Ishikawa (cell line): ENCODE measurements at regions not wholly inside any gene's neighbourhood (a gene's known extent, or its start where the extent isn't known, plus 50 kb on each side); places are given as distances from the start of the nearest gene placed in this dataset.

Experiments used
- CEBPB ChIP-seq: IDR thresholded peaks from 2 replicates; pipeline ENCODE4 v1.6.1; 2012
- CREB1 ChIP-seq: IDR thresholded peaks from 2 replicates; pipeline ENCODE4 v1.6.1; 2012; ENCODE audit warnings: low read depth
- EGR1 ChIP-seq: IDR thresholded peaks from 2 replicates; pipeline ENCODE4 v1.6.1; 2012
- EP300 ChIP-seq: IDR thresholded peaks from 2 replicates; pipeline ENCODE4 v1.6.1; 2012; ENCODE audit warnings: borderline replicate concordance
- FOXM1 ChIP-seq: IDR thresholded peaks from 2 replicates; pipeline ENCODE4 v1.6.1; 2012; ENCODE audit warnings: low read depth, borderline replicate concordance
- MAX ChIP-seq: IDR thresholded peaks from 2 replicates; pipeline ENCODE4 v1.6.1; 2012
- NFIC ChIP-seq: IDR thresholded peaks from 2 replicates; pipeline ENCODE4 v1.6.1; 2012
- RAD21 ChIP-seq: IDR thresholded peaks from 2 replicates; pipeline ENCODE4 v1.6.1; 2012; ENCODE audit warnings: low read depth
- REST ChIP-seq: IDR thresholded peaks from 2 replicates; pipeline ENCODE4 v1.6.1; 2012; ENCODE audit warnings: low read depth, mild to moderate bottlenecking
- TAF1 ChIP-seq: IDR thresholded peaks from 2 replicates; pipeline ENCODE4 v1.6.1; 2012; ENCODE audit warnings: low read depth, mild to moderate bottlenecking
- TCF12 ChIP-seq: IDR thresholded peaks from 2 replicates; pipeline ENCODE4 v1.6.1; 2012; ENCODE audit warnings: low read depth
- TEAD4 ChIP-seq: IDR thresholded peaks from 2 replicates; pipeline ENCODE4 v1.6.1; 2012
- YY1 ChIP-seq: IDR thresholded peaks from 2 replicates; pipeline ENCODE4 v1.6.1; 2012; ENCODE audit warnings: low read depth
- ZBTB7A ChIP-seq: IDR thresholded peaks from 2 replicates; pipeline ENCODE4 v1.6.1; 2012; ENCODE audit warnings: low read depth
- TF ChIP-seq, protein P1 (sequence below): IDR thresholded peaks from 2 replicates; pipeline ENCODE4 v1.6.1; 2012

- TF ChIP-seq ZBTB7A (no peak), TEAD4 (no peak), CEBPB (no peak), NFIC (no peak), EGR1 (no peak), CREB1 (no peak), TCF12 (no peak), EP300 (no peak), MAX (no peak), TAF1 (no peak), YY1 (no peak), REST (no peak), RAD21 (no peak), FOXM1 (no peak)
- TF ChIP-seq, protein P1, sequence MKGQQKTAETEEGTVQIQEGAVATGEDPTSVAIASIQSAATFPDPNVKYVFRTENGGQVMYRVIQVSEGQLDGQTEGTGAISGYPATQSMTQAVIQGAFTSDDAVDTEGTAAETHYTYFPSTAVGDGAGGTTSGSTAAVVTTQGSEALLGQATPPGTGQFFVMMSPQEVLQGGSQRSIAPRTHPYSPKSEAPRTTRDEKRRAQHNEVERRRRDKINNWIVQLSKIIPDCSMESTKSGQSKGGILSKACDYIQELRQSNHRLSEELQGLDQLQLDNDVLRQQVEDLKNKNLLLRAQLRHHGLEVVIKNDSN, result no peak
Measured at GRCh38 chr6:21519642-21520041, 73.9 kb upstream of the SOX4 start.

- TF ChIP-seq FOXM1 (no peak), TEAD4 (no peak), EP300 (no peak), RAD21 (no peak), CREB1 (no peak), TAF1 (no peak), MAX (no peak), EGR1 (no peak), REST (no peak), ZBTB7A (no peak)
- TF ChIP-seq, protein P1, result no peak
Measured at GRCh38 chr6:21521276-21521675, 72.3 kb upstream of the SOX4 start.

DNA sequence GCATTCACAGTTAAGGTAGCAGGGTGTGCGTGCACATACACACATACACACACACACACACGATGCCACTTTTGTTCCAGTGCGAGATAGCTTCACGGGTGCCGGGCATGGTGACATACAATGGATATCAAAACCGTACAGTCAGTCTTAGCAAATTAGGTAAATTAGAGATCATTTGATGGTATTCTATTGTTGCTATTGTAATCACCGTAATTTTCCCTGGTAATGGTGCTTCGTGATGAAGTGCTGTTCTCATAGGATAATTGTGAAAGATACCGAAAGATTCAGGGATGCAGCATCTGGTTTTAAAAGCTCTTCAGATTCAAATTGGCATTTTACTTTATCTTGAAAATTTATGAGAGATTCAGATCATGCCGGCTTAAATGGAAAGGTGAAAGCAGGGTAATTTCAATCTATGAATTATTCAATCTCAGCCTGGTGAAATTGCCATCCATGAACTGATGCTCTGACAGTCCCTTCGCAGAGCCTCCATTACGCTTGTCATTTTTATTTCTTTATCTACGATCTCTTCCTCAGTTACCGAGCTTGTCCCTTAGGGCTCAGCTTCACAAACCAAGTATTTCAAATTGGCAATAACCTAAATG, 71.3 kb upstream of the SOX4 start:
- TF ChIP-seq CEBPB, result no peak
- no peak for TF ChIP-seq CREB1
- no peak for TF ChIP-seq ZBTB7A
- TF ChIP-seq REST, result no peak
- TF ChIP-seq EP300, result no peak
- no peak for TF ChIP-seq TCF12
- no peak for TF ChIP-seq MAX
- no peak for TF ChIP-seq YY1
- TF ChIP-seq TAF1, result no peak
- no peak for TF ChIP-seq FOXM1
- TF ChIP-seq RAD21, result no peak
- TF ChIP-seq TEAD4, result no peak
- TF ChIP-seq, protein P1, result no peak
- no peak for TF ChIP-seq NFIC
- TF ChIP-seq EGR1, result no peak
